Gastrocnemius medialis (tissue), 4 donors: ENCODE measurements at regions not wholly inside any gene's neighbourhood (a gene's known extent, or its start where the extent isn't known, plus 50 kb on each side); places are given as distances from the start of the nearest gene placed in this dataset.

Experiments
- CTCF ChIP-seq, 5 experiments: fragments of 450-650 bp in 3 of 5; fragments of 200-600 bp in 2 of 5; sonication (generic) in 2 of 5; IDR thresholded peaks in 4 of 5; conservative IDR thresholded peaks in 1 of 5; 1 replicate in 4 of 5; 2 replicates in 1 of 5; pipeline ENCODE4 v1.5.1; 2016 to 2019; ENCODE audit warnings: antibody characterized with exemption in 5 of 5, mild to moderate bottlenecking in 3 of 5, moderate library complexity in 3 of 5
- POLR2A ChIP-seq, 2 donors: fragments of 450-650 bp; IDR thresholded peaks; one replicate each; pipeline ENCODE4 v1.6.1; 2017; ENCODE audit warnings: antibody characterized with exemption in 2 of 2, mild to moderate bottlenecking in 2 of 2, moderate library complexity in 2 of 2

GRCh38 chr13:103557878-103558277, 491.7 kb upstream of the SLC10A2 start:
- TF ChIP-seq CTCF (IDR thresholded peaks at IDR 0.05 in 4 of 5, conservative IDR thresholded peaks at IDR 0.05 in 1 of 5) (no peak), POLR2A (IDR thresholded peaks at IDR 0.05) (no peak)
